Smooth muscle cell (in vitro differentiated cells): ENCODE measurements at regions not wholly inside any gene's neighbourhood (a gene's known extent, or its start where the extent isn't known, plus 50 kb on each side); places are given as distances from the start of the nearest gene placed in this dataset.

ENCODE experiments used
- DNase-seq: peaks from one replicate; lab custom pipeline; 2025; ENCODE audit not compliant: unreplicated experiment; lab: John Stamatoyannopoulos, UW
- H2AFZ ChIP-seq: fragments of 200-600 bp; sonication (generic); 2 replicates; pipeline ENCODE4 v1.6.0; 2016; ENCODE audit warnings: antibody characterized with exemption, low read depth, mild to moderate bottlenecking
- H3F3A ChIP-seq: fragments of 200-600 bp; sonication (generic); 2 replicates; pipeline ENCODE4 v1.6.0; 2017; ENCODE audit warnings: antibody characterized with exemption, low read depth
- H3K27ac ChIP-seq: fragments of 200-600 bp; sonication (generic); 2 replicates; pipeline ENCODE4 v1.5.1; 2016; ENCODE audit warnings: low read depth, mild to moderate bottlenecking
- H3K27me3 ChIP-seq: fragments of 200-600 bp; sonication (generic); 2 replicates; pipeline ENCODE4 v1.6.1; 2016; ENCODE audit warnings: low read depth, mild to moderate bottlenecking
- H3K36me3 ChIP-seq: fragments of 200-600 bp; sonication (generic); 2 replicates; pipeline ENCODE4 v1.5.1; 2016; ENCODE audit warnings: low read depth
- H3K4me1 ChIP-seq: fragments of 200-600 bp; sonication (generic); 2 replicates; pipeline ENCODE4 v1.5.1; 2016; ENCODE audit warnings: low read depth
- H3K4me2 ChIP-seq: fragments of 200-600 bp; sonication (generic); 2 replicates; pipeline ENCODE4 v1.6.0; 2016; ENCODE audit warnings: mild to moderate bottlenecking
- H3K4me3 ChIP-seq: fragments of 200-600 bp; sonication (generic); 2 replicates; pipeline ENCODE4 v1.5.1; 2016; ENCODE audit warnings: mild to moderate bottlenecking
- H3K79me2 ChIP-seq: fragments of 200-600 bp; sonication (generic); 2 replicates; pipeline ENCODE4 v1.6.0; 2016; ENCODE audit warnings: low read depth, mild to moderate bottlenecking
- H3K9ac ChIP-seq: fragments of 200-600 bp; sonication (generic); 2 replicates; pipeline ENCODE4 v1.6.0; 2016; ENCODE audit warnings: low read depth
- H3K9me3 ChIP-seq: fragments of 200-600 bp; sonication (generic); replicated peaks from 2 replicates; pipeline ENCODE4 v1.5.1; 2016; ENCODE audit warnings: low read depth
- H4K20me1 ChIP-seq: fragments of 200-600 bp; sonication (generic); 2 replicates; pipeline ENCODE4 v1.6.0; 2016; ENCODE audit warnings: low read depth
- WGBS: methylation state at CpG from one replicate; pipeline ENCODE4 v1.1.7; 2016; ENCODE audit warnings: low lambda C conversion rate; 5-methylcytosine and 5-hydroxymethylcytosine counted together
- TF ChIP-seq, protein P1 (sequence below): fragments of 200-600 bp; sonication (generic); IDR thresholded peaks from 2 replicates; pipeline ENCODE4 v1.5.1; 2017; ENCODE audit warnings: borderline replicate concordance, mild to moderate bottlenecking, antibody characterized with exemption; ENCODE audit not compliant: insufficient read depth, poor library complexity, severe bottlenecking

DNA sequence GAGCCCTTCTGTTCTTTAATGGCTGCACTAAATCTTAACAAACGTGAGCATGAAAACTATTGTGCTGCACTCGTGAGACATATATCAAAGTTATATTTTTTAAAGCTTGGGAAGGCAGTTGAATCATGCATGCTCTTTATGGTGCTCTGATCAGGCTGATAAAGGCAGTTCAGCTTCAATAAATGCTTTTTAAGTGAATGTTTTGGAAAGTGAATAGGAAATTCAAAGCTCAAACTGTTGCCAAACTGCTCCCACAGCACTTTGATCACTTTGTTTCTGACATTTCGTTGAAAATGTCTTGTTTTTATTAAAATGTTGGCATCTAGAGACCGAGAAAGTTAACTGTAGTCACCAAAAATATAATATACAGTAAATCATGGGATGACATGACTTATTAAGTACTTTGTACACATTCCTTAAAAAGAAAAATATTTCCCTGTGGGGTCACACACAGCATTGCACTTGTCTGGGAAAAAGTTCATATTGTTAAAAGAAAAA lies 625.7 kb upstream of the PCDH9 start:
- Histone ChIP-seq H3K9me3 (no peaks in the 10 kb centered on the region), H3K4me1 (no peaks in the 10 kb centered on the region), H3K27me3 (no peaks in the 10 kb centered on the region), H2AFZ (no peak overlapping the region), H3K4me3 (no peak overlapping the region), H3F3A (no peaks in the 10 kb centered on the region), H3K36me3 (no peaks in the 10 kb centered on the region), H3K9ac (no peak overlapping the region), H3K79me2 (no peaks in the 10 kb centered on the region), H3K27ac (no peak overlapping the region), H4K20me1 (no peaks in the 10 kb centered on the region), H3K4me2 (no peak overlapping the region)
- no peak for DNase-seq
- WGBS, result 77% methylated on average over 4 of the region's 4 CpGs
- TF ChIP-seq, protein P1, sequence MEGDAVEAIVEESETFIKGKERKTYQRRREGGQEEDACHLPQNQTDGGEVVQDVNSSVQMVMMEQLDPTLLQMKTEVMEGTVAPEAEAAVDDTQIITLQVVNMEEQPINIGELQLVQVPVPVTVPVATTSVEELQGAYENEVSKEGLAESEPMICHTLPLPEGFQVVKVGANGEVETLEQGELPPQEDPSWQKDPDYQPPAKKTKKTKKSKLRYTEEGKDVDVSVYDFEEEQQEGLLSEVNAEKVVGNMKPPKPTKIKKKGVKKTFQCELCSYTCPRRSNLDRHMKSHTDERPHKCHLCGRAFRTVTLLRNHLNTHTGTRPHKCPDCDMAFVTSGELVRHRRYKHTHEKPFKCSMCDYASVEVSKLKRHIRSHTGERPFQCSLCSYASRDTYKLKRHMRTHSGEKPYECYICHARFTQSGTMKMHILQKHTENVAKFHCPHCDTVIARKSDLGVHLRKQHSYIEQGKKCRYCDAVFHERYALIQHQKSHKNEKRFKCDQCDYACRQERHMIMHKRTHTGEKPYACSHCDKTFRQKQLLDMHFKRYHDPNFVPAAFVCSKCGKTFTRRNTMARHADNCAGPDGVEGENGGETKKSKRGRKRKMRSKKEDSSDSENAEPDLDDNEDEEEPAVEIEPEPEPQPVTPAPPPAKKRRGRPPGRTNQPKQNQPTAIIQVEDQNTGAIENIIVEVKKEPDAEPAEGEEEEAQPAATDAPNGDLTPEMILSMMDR, result no peak

DNA sequence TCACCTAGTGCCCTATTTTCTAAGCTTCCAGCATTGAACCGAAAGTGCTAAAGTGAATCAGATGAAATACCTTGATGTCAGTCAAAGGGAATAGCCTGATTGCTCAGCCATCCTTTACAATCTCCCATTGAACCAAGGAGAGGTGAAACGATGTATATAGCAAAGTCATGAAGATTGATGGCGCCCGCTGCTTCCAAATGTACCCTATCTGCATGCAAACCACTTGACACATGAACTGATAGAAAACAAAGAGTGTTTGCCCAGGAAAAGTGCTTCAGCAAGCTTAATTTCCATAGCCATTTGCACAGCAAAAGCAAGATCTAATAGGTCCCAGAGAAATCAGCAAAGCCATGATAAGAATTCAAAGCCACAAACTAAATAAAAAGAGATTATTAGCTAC lies 624.9 kb upstream of the PCDH9 start:
- Histone ChIP-seq H3K4me2 (no peak overlapping the region), H4K20me1 (no peaks in the 10 kb centered on the region), H3K4me1 (no peaks in the 10 kb centered on the region), H3K27ac (no peak overlapping the region), H3F3A (no peaks in the 10 kb centered on the region), H3K4me3 (no peak overlapping the region), H2AFZ (no peak overlapping the region), H3K27me3 (no peaks in the 10 kb centered on the region), H3K79me2 (no peaks in the 10 kb centered on the region), H3K9ac (no peak overlapping the region), H3K9me3 (no peaks in the 10 kb centered on the region), H3K36me3 (no peaks in the 10 kb centered on the region)
- TF ChIP-seq, protein P1, result no peak
- 80% methylated on average over 4 of the region's 4 CpGs for WGBS
- no peak for DNase-seq

DNA sequence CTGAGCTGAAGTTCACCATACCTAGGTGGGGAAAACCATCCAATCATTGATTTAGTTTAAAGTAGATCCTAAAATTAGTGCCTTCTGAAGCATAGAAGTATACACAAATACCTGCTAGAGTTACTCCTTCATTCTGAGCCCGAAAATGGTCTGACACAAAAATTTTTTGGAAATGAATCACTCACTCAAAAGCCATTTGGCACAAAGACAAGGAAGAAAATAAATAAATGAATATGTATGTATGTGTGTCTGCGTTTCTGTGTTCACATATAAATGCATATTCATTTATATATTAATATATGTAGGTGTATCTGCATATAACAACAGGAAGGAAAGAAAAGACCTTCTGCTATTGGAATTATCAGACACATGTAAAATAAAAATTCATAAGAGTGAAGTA lies 614.4 kb upstream of the PCDH9 start:
- H3K4me3 ChIP-seq, result no peak overlapping the region
- H3K27ac ChIP-seq, result no peak overlapping the region
- no peak for DNase-seq
- H3K79me2 ChIP-seq, result no peaks in the 10 kb centered on the region
- H3K36me3 ChIP-seq, result no peaks in the 10 kb centered on the region
- TF ChIP-seq, protein P1, result no peak
- H2AFZ ChIP-seq, result peak overlapping the region; percentile 21
- no peaks in the 10 kb centered on the region for H4K20me1 ChIP-seq
- no peaks in the 10 kb centered on the region for H3K9me3 ChIP-seq
- no peaks in the 10 kb centered on the region for H3K4me1 ChIP-seq
- no peak overlapping the region for H3K4me2 ChIP-seq
- no peaks in the 10 kb centered on the region for H3K27me3 ChIP-seq
- no peaks in the 10 kb centered on the region for H3F3A ChIP-seq
- WGBS, result 77% methylated on average over 2 of the region's 2 CpGs
- H3K9ac ChIP-seq, result no peak overlapping the region

DNA sequence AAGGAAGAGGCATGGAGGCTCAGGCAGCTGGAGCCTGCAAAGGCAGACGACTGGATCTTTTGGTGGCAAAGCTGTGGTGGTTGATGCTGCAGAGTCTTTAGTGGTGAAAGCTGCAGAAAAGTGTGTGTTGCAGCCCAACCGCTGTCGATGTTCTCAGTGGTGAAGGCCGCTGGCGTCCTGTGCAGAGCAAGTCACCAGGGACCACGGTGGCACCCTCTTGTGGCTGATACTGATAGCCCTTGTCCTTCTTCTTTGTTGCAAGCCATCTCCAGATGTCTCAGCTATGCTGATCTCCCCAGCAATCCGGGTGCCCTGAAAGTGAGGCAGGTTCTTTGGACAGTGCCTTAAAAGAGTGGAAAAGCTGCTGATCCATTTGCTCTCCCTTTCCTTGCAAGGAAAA lies 610.9 kb upstream of the PCDH9 start:
- no peak overlapping the region for H3K27ac ChIP-seq
- DNase-seq, result no peak
- no peaks in the 10 kb centered on the region for H3K4me1 ChIP-seq
- H3K79me2 ChIP-seq, result no peaks in the 10 kb centered on the region
- no peak overlapping the region for H3K4me3 ChIP-seq
- H3K36me3 ChIP-seq, result no peaks in the 10 kb centered on the region
- H3K9ac ChIP-seq, result no peak overlapping the region
- H3K4me2 ChIP-seq, result no peak overlapping the region
- H3K27me3 ChIP-seq, result no peaks in the 10 kb centered on the region
- WGBS, result 93% methylated on average over 7 of the region's 7 CpGs
- no peak overlapping the region for H2AFZ ChIP-seq
- TF ChIP-seq, protein P1, result no peak
- no peaks in the 10 kb centered on the region for H4K20me1 ChIP-seq
- H3F3A ChIP-seq, result no peaks in the 10 kb centered on the region
- no peaks in the 10 kb centered on the region for H3K9me3 ChIP-seq
